Mesenchymal stem cell (in vitro differentiated cells and primary cell): ENCODE measurements at regions not wholly inside any gene's neighbourhood (a gene's known extent, or its start where the extent isn't known, plus 50 kb on each side); places are given as distances from the start of the nearest gene placed in this dataset.

Source experiments
- DNase-seq: peaks from one replicate; pipeline ENCODE4 v3.0.0-alpha.2; 2013
- H2AFZ ChIP-seq: one replicate; pipeline ENCODE4 v1.6.1; 2013; ENCODE audit warnings: low read depth, mild to moderate bottlenecking, control low read depth, inconsistent platforms, low read length, moderate library complexity
- H2AK5ac ChIP-seq: 2 replicates; pipeline ENCODE4 v1.6.1; 2013; ENCODE audit warnings: low read length, moderate library complexity, mild to moderate bottlenecking, inconsistent platforms; ENCODE audit not compliant: severe bottlenecking
- H2BK120ac ChIP-seq: one replicate; pipeline ENCODE4 v1.6.1; 2013; ENCODE audit warnings: low read depth, mild to moderate bottlenecking, inconsistent platforms, low read length, moderate library complexity
- H2BK12ac ChIP-seq, 2 experiments: one replicate each; pipeline ENCODE4 v1.6.1; 2013; ENCODE audit warnings: inconsistent platforms in 2 of 2, low read length in 2 of 2, mild to moderate bottlenecking in 2 of 2, moderate library complexity in 2 of 2, control low read depth in 1 of 2
- H2BK15ac ChIP-seq: one replicate; pipeline ENCODE4 v1.6.1; 2013; ENCODE audit warnings: mild to moderate bottlenecking, low read depth, inconsistent platforms; ENCODE audit not compliant: poor library complexity, severe bottlenecking
- H2BK5ac ChIP-seq: 2 replicates; pipeline ENCODE4 v1.6.1; 2013; ENCODE audit warnings: low read depth, mild to moderate bottlenecking, low read length, control low read depth, inconsistent platforms; ENCODE audit not compliant: poor library complexity, severe bottlenecking
- H3K14ac ChIP-seq, 2 experiments: one replicate each; pipeline ENCODE4 v1.6.1; 2013; ENCODE audit warnings: inconsistent platforms in 2 of 2, low read length in 2 of 2, control low read depth in 1 of 2, mild to moderate bottlenecking in 1 of 2, moderate library complexity in 1 of 2
- H3K18ac ChIP-seq, 2 experiments: one replicate each; pipeline ENCODE4 v1.6.1; 2013; ENCODE audit warnings: inconsistent platforms in 2 of 2, low read length in 2 of 2, control low read depth in 1 of 2, low read depth in 1 of 2, mild to moderate bottlenecking in 1 of 2
- H3K23ac ChIP-seq, 2 experiments: one replicate each; pipeline ENCODE4 v1.6.1; 2013; ENCODE audit warnings: inconsistent platforms in 2 of 2, low read length in 2 of 2, mild to moderate bottlenecking in 2 of 2, moderate library complexity in 2 of 2, control low read depth in 1 of 2
- H3K27ac ChIP-seq: 2 replicates; pipeline ENCODE4 v1.5.1; 2013; ENCODE audit warnings: mild to moderate bottlenecking, moderate library complexity, low read length, control low read depth, inconsistent platforms; ENCODE audit not compliant: poor library complexity, severe bottlenecking
- H3K27me3 ChIP-seq, 2 experiments: 2 replicates each; pipeline versions ENCODE4 v1.6.1 to v1.7.0; 2013; ENCODE audit warnings: low read length in 2 of 2, mild to moderate bottlenecking in 2 of 2, moderate library complexity in 2 of 2, control low read depth in 1 of 2, inconsistent platforms in 1 of 2; ENCODE audit not compliant: control insufficient read depth in 1 of 2, insufficient read depth in 1 of 2
- H3K36me3 ChIP-seq, 2 experiments: 2 replicates each; pipeline versions ENCODE4 v1.6.1 to v1.7.0; 2013; ENCODE audit warnings: low read length in 2 of 2, control low read depth in 1 of 2, inconsistent platforms in 1 of 2, low read depth in 1 of 2, mild to moderate bottlenecking in 1 of 2; ENCODE audit not compliant: insufficient read depth in 2 of 2, control insufficient read depth in 1 of 2
- H3K4ac ChIP-seq, 2 experiments: one replicate each; pipeline ENCODE4 v1.6.1; 2013; ENCODE audit warnings: inconsistent platforms in 2 of 2, low read length in 2 of 2, mild to moderate bottlenecking in 2 of 2, moderate library complexity in 2 of 2, control low read depth in 1 of 2, low read depth in 1 of 2
- H3K4me1 ChIP-seq: 2 replicates; pipeline ENCODE4 v1.6.1; 2013; ENCODE audit warnings: low read depth, low read length, control low read depth; ENCODE audit not compliant: control insufficient read depth, insufficient read depth
- H3K4me2 ChIP-seq: 2 replicates; pipeline ENCODE4 v1.6.1; 2013; ENCODE audit warnings: low read length, mild to moderate bottlenecking, inconsistent platforms; ENCODE audit not compliant: poor library complexity, severe bottlenecking
- H3K4me3 ChIP-seq, 2 experiments: 2 replicates each; pipeline versions ENCODE4 v1.5.1 to v1.7.0; 2013; ENCODE audit warnings: low read length in 2 of 2, mild to moderate bottlenecking in 2 of 2, control low read depth in 1 of 2, low read depth in 1 of 2; ENCODE audit not compliant: insufficient read depth in 1 of 2
- H3K79me1 ChIP-seq: replicated peaks from 2 replicates; pipeline ENCODE4 v1.6.1; 2013; ENCODE audit warnings: mild to moderate bottlenecking, control low read depth, low read length, inconsistent platforms; ENCODE audit not compliant: poor library complexity, severe bottlenecking
- H3K9ac ChIP-seq: 2 replicates; pipeline ENCODE4 v1.7.0; 2013; ENCODE audit warnings: mild to moderate bottlenecking, low read length, moderate library complexity
- H3K9me3 ChIP-seq: 2 replicates; pipeline ENCODE4 v1.7.0; 2013; ENCODE audit warnings: mild to moderate bottlenecking, low read length; ENCODE audit not compliant: control insufficient read depth
- H4K8ac ChIP-seq: one replicate; pipeline ENCODE4 v1.6.1; 2013; ENCODE audit warnings: inconsistent platforms, mild to moderate bottlenecking, low read length, moderate library complexity
- H4K91ac ChIP-seq: one replicate; pipeline ENCODE4 v1.6.1; 2013; ENCODE audit warnings: mild to moderate bottlenecking, low read length, inconsistent platforms
- WGBS: methylation state at CpG from one replicate; pipeline ENCODE4 v1.1.7; 2013; ENCODE audit warnings: mixed read lengths; 5-methylcytosine and 5-hydroxymethylcytosine counted together

DNA sequence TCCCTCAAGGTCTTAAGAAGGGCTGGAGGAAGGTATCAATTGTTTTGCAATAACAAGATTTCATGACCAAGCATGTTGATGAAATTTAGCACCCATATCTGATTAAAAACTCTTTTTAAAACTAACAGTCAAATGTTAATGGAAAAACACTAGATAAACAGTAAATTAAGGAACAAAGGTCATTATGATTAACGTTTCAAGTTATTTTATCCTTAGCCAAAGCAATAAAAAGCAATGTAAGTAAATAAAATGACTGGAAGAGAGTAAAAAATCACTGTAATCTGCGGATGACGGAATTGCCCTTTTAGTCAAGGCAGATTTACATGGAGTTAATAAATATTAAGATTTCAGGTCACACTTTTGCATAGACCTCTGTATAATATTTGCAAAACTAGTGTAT is 179.5 kb upstream of the KLF6 start:
- Histone ChIP-seq H3K79me1 (no peaks in the 10 kb centered on the region), H3K4me1 (no peaks in the 10 kb centered on the region), H2BK15ac (no peak overlapping the region), H3K23ac (no peak overlapping the region), H3K9me3 (no peaks in the 10 kb centered on the region), H4K8ac (no peak overlapping the region), H3K27me3 (no peaks in the 10 kb centered on the region), H3K18ac (no peak overlapping the region), H2BK5ac (no peak overlapping the region), H4K91ac (no peak overlapping the region), H2AFZ (no peak overlapping the region), H2BK120ac (no peak overlapping the region), H3K9ac (no peak overlapping the region), H3K4me3 (no peak overlapping the region), H3K14ac (no peak overlapping the region), H2BK12ac (no peak overlapping the region), H2AK5ac (no peak overlapping the region), H3K36me3 (no peaks in the 10 kb centered on the region), H3K27ac (no peak overlapping the region), H3K4me2 (no peak overlapping the region), H3K4ac (no peak overlapping the region)
- 80% methylated on average over 1 of the region's 3 CpGs for WGBS
- no peak for DNase-seq

DNA sequence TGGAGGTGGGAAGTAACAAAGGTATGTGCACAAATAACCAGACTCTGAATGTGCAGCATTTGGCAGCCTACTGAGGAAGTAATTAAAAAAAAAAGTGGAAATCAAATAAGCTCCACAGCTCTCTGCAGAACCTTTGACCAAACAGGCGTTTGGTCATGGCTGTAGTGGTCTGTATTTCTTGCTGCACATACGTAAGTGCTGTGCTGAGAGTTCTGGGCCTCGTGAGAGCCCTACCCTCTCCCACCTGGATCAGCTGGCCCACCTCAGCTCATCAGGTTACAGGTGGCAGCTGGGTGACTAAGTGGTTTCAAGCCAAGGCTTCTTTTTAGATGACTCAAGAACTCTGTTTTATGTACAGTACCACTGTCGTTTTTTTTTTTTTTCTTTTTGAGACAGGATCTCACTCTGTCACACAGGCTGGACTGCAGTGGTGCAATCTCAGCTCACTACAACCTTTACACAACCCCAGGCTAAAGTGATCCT is 178.2 kb upstream of the KLF6 start:
- Histone ChIP-seq H3K14ac (no peak overlapping the region), H3K27me3 (no peaks in the 10 kb centered on the region), H2AFZ (no peak overlapping the region), H2BK120ac (no peak overlapping the region), H3K4ac (no peak overlapping the region), H3K79me1 (no peaks in the 10 kb centered on the region), H3K18ac (no peak overlapping the region), H3K36me3 (no peaks in the 10 kb centered on the region), H3K4me3 (no peak overlapping the region), H2BK12ac (no peak overlapping the region), H3K23ac (no peak overlapping the region), H3K9ac (no peak overlapping the region), H3K27ac (no peak overlapping the region), H3K9me3 (no peaks in the 10 kb centered on the region), H2BK5ac (no peak overlapping the region), H2AK5ac (no peak overlapping the region), H2BK15ac (no peak overlapping the region), H4K8ac (no peak overlapping the region), H3K4me1 (no peaks in the 10 kb centered on the region), H3K4me2 (no peak overlapping the region), H4K91ac (no peak overlapping the region)
- 90% methylated on average over 3 of the region's 4 CpGs for WGBS
- DNase-seq: no peak

DNA sequence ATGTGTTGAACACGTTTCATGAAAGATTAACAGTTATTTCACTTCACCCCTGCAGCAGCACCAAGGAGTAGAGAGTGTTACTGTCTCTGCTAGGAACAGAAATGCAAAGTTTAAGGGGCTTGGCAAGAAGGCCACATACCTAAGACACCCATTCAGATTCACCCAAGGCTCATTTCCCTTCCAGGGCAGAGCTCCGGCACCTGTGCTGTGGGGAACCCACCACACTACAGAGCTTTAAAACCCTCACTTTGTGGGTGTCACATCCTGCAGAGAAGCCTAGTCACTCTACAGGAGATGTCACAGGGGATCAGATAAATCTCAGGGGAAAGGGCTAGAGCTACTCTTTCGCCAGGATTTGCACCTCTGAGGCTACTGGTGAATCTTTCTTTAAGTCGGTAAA is 176.1 kb upstream of the KLF6 start:
- no peaks in the 10 kb centered on the region for H3K9me3 ChIP-seq
- H2BK15ac ChIP-seq: no peak overlapping the region
- H3K79me1 ChIP-seq: no peaks in the 10 kb centered on the region
- no peak overlapping the region for H3K4me3 ChIP-seq
- H3K23ac ChIP-seq: no peak overlapping the region
- no peak overlapping the region for H3K4me2 ChIP-seq
- H2BK5ac ChIP-seq: no peak overlapping the region
- no peaks in the 10 kb centered on the region for H3K27me3 ChIP-seq
- H4K91ac ChIP-seq: no peak overlapping the region
- 82% methylated on average over 3 of the region's 4 CpGs for whole genome bisulfite sequencing
- no peak overlapping the region for H3K4ac ChIP-seq
- no peak overlapping the region for H2BK12ac ChIP-seq
- H3K14ac ChIP-seq: no peak overlapping the region
- no peak overlapping the region for H3K9ac ChIP-seq
- no peak overlapping the region for H3K27ac ChIP-seq
- H2AFZ ChIP-seq: no peak overlapping the region
- DNase-seq: no peak
- H3K36me3 ChIP-seq: no peaks in the 10 kb centered on the region
- no peak overlapping the region for H2BK120ac ChIP-seq
- peak overlapping the region in 1 of 2 experiments; percentile 11 for H3K18ac ChIP-seq
- no peak overlapping the region for H2AK5ac ChIP-seq
- H3K4me1 ChIP-seq: no peaks in the 10 kb centered on the region
- H4K8ac ChIP-seq: no peak overlapping the region

DNA sequence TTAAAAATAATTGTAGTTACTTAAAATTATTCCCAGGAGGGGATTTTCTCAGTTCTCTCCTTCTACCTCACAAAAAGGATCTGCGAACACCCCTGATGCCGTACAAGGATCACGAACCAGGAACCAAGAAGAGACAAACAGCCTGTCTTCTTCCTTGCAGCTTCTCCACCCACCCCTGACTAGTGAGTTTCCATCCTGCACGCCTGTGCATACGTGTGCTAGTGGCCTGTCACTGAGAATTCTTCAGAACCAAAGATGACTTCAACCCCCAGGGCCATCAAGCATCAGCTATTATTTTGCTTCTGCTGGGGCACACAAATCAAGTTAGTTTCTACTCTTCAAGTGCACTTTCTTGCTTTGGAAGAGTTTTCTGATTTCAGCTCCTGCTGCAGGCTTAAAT is 175.5 kb upstream of the KLF6 start:
- Histone ChIP-seq H2AFZ (no peak overlapping the region), H2BK12ac (no peak overlapping the region), H3K14ac (no peak overlapping the region), H3K4me2 (no peak overlapping the region), H2BK120ac (no peak overlapping the region), H3K27me3 (no peaks in the 10 kb centered on the region), H2BK15ac (no peak overlapping the region), H3K4ac (no peak overlapping the region), H3K4me3 (no peak overlapping the region), H3K9me3 (no peaks in the 10 kb centered on the region), H2AK5ac (no peak overlapping the region), H3K9ac (no peak overlapping the region), H3K18ac (no peak overlapping the region), H3K23ac (no peak overlapping the region), H3K27ac (no peak overlapping the region), H3K36me3 (no peaks in the 10 kb centered on the region), H3K79me1 (no peaks in the 10 kb centered on the region), H2BK5ac (no peak overlapping the region), H4K8ac (no peak overlapping the region), H3K4me1 (peaks cover under 1% of the 10 kb centered on the region), H4K91ac (no peak overlapping the region)
- whole genome bisulfite sequencing: 98% methylated on average over 5 of the region's 5 CpGs
- DNase-seq: no peak
